Pancreas (tissue), 10 donors: ENCODE measurements at regions not wholly inside any gene's neighbourhood (a gene's known extent, or its start where the extent isn't known, plus 50 kb on each side); places are given as distances from the start of the nearest gene placed in this dataset.

ENCODE experiments used
- ATAC-seq, 4 donors: fragments of 200-7000 bp; cut with Tn5 transposase; one replicate each; pipeline versions ENCODE4 v1.8.0 to v1.9.1; 2020; ENCODE audit warnings: mild to moderate bottlenecking in 4 of 4, moderate library complexity in 4 of 4
- DNase-seq, 6 donors: peaks; one replicate each; pipeline ENCODE4 v3.0.0-alpha.2; 2020
- FAIRE-seq: peaks from 2 replicates; lab custom pipeline; 2012; peaks lifted over from hg19 to GRCh38; lab: Jason Lieb, UNC
- H3K27ac ChIP-seq, 4 donors: fragments of 200-600 bp; sonication (generic); 1 replicate in 3 of 4; 2 replicates in 1 of 4; pipeline versions ENCODE4 v1.5.0 to v1.8.0; 2020
- H3K27me3 ChIP-seq, 4 donors: fragments of 200-600 bp; one replicate each; pipeline ENCODE4 v1.8.0; 2021
- H3K36me3 ChIP-seq, 3 donors: fragments of 200-600 bp; sonication (generic) in 1 of 3; one replicate each; pipeline versions ENCODE4 v1.5.0 to v1.8.0; 2020 to 2021
- H3K4me1 ChIP-seq, 3 donors: fragments of 200-600 bp; one replicate each; pipeline ENCODE4 v1.8.0; 2021
- H3K4me3 ChIP-seq, 4 donors: fragments of 200-600 bp; sonication (generic) in 2 of 4; one replicate each; pipeline versions ENCODE4 v1.5.0 to v1.8.0; 2020 to 2021
- H3K9me3 ChIP-seq, 4 donors: fragments of 200-600 bp; one replicate each; pipeline ENCODE4 v1.8.0; 2021
- WGBS, 2 donors: extraction: QIAGEN DNeasy Blood & Tissue Kit; methylation state at CpG; one replicate each; pipeline ENCODE4 v1.1.7; 2013; 5-methylcytosine and 5-hydroxymethylcytosine counted together
- intact Hi-C, 3 donors: fragments of 100-400 bp; cut with DNase I; formaldehyde crosslinking; loops; one replicate each; pipeline versions ENCODE4 v1.11.1 to v1.14.2; 2022
- TF ChIP-seq, protein P1 (sequence below), 4 donors: fragments of 200-600 bp; sonication (generic) in 3 of 4; IDR thresholded peaks; one replicate each; pipeline versions ENCODE4 v1.5.0 to v1.8.0; 2021; ENCODE audit warnings: antibody characterized with exemption in 4 of 4
- donor health status: healthy with polysubstance abuse.
- donor health status: DM: no; HTN: no; CAD: no; lungs with moderate emphysema.
- donor health status: DM: no; HTN: no; CAD: no.
- donor health status: control.
- donor health status: control.
- donor health status: Bipolar disorder and iron deficiency.
- donor health status: DM: yes; HTN: yes; CAD: no.
- donor health status: DM: no; HTN: no; CAD: no.
- donor health status: DM: no; HTN: no; CAD: no.
- donor health status: DM: yes; HTN: yes; CAD: no.

GRCh38 chr1:38270849-38271633 is 224.4 kb upstream of the POU3F1 start:
- H3K4me1 ChIP-seq = no peaks in the 10 kb centered on the region
- H3K27me3 ChIP-seq = no peaks in the 10 kb centered on the region
- no peaks in the 10 kb centered on the region for H3K9me3 ChIP-seq
- TF ChIP-seq, protein P1, sequence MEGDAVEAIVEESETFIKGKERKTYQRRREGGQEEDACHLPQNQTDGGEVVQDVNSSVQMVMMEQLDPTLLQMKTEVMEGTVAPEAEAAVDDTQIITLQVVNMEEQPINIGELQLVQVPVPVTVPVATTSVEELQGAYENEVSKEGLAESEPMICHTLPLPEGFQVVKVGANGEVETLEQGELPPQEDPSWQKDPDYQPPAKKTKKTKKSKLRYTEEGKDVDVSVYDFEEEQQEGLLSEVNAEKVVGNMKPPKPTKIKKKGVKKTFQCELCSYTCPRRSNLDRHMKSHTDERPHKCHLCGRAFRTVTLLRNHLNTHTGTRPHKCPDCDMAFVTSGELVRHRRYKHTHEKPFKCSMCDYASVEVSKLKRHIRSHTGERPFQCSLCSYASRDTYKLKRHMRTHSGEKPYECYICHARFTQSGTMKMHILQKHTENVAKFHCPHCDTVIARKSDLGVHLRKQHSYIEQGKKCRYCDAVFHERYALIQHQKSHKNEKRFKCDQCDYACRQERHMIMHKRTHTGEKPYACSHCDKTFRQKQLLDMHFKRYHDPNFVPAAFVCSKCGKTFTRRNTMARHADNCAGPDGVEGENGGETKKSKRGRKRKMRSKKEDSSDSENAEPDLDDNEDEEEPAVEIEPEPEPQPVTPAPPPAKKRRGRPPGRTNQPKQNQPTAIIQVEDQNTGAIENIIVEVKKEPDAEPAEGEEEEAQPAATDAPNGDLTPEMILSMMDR (IDR thresholded peaks at IDR 0.05) = no peak
- DNase-seq (no peak), ATAC-seq (no peak), FAIRE-seq (no peak)
- intact Hi-C loops = no loop called here
- no peak overlapping the region for H3K4me3 ChIP-seq
- H3K36me3 ChIP-seq = no peaks in the 10 kb centered on the region
- no peak overlapping the region for H3K27ac ChIP-seq
- WGBS, 2 donors = 47 to 54% methylated on average over 12 of the region's 12 CpGs

DNA sequence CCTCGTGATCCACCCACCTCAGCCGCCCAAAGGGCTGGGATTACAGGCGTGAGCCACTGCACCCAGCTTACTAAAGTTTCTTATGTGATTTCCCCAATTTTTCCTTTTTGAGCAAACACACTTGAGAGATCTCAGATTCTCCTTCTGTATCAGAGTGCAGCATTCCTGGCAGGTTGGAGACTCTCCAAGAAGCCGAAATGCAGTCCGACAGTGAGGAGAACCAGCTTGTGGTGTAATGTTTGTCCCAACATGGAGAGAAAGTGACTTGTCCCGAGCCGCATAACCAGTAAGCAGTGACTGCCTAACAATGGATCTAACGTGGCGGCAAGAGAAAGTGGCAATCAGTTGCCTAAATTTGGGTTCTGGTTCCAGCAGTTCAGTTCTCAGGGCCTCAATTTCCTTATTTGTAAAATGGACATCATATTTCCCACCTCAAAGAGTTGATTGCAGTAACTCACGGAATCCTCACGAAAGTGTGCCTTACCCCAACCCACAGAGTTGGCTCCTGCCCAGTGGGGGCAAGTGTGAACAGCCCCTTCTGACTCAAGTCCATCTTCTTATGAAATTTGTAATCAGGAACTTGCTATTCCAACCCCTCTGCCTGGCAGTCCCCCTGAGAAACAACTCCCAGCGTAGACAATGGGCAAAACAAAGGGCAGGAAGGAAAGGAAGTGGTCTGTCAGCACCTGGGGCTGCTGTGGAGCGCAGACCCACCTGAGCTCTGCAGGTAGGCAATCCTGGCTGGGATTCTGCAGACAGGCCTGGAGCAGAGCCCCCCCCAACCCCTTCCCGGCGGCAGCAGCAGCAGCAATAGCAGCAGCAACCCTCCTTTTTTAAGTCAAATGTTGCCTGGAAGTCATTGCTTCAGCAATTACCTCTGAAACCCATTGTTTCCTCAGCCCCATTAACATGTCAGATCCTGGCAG is 223.6 kb upstream of the POU3F1 start:
- ATAC-seq (no peak), FAIRE-seq (no peak), DNase-seq (no peak)
- H3K4me1 ChIP-seq = no peaks in the 10 kb centered on the region
- intact Hi-C loops = no loop called here
- H3K9me3 ChIP-seq = no peaks in the 10 kb centered on the region
- TF ChIP-seq, protein P1 (IDR thresholded peaks at IDR 0.05) = no peak
- no peaks in the 10 kb centered on the region for H3K36me3 ChIP-seq
- no peak overlapping the region for H3K4me3 ChIP-seq
- 55 to 61% methylated on average over 15 of the region's 15 CpGs for WGBS, 2 donors
- no peaks in the 10 kb centered on the region for H3K27me3 ChIP-seq
- H3K27ac ChIP-seq = no peak overlapping the region

DNA sequence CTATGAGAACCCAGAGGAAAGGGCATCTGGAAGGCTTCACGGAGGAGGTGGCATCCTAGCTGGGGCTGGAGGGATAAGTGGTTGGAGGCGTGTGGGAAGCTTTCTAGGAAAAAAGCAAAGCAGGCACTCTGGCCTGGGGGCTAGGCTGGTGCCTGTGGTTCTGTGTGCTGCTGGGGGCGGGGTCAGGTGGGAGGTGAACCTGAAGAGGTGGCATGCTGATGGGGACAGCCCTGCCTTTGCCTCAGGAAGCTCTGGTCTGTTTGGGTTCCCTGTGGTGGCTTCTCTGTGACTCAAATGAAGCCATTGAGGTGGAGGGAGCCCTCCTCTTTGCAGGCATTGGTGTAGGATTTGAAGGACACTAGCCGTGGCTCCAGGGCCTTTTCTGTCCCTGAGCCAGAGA is 221.6 kb upstream of the POU3F1 start:
- Histone ChIP-seq H3K9me3 (no peaks in the 10 kb centered on the region), H3K27me3 (no peaks in the 10 kb centered on the region), H3K4me3 (no peak overlapping the region), H3K27ac (no peak overlapping the region), H3K4me1 (no peaks in the 10 kb centered on the region), H3K36me3 (no peaks in the 10 kb centered on the region)
- ATAC-seq (no peak), DNase-seq (no peak), FAIRE-seq (no peak)
- TF ChIP-seq, protein P1 (IDR thresholded peaks at IDR 0.05) = no peak
- 48 to 60% methylated on average over 4 of the region's 4 CpGs for WGBS, 2 donors
- intact Hi-C loops = no loop called here

- no peak overlapping the region for H3K27ac ChIP-seq
- TF ChIP-seq, protein P1 (IDR thresholded peaks at IDR 0.05) = no peak
- WGBS, 2 donors = 60 to 73% methylated on average over 7 of the region's 7 CpGs
- ATAC-seq (no peak), FAIRE-seq (no peak), DNase-seq (no peak)
- intact Hi-C loops = no loop called here
- no peaks in the 10 kb centered on the region for H3K36me3 ChIP-seq
- no peaks in the 10 kb centered on the region for H3K9me3 ChIP-seq
- H3K4me3 ChIP-seq = no peak overlapping the region
- no peaks in the 10 kb centered on the region for H3K27me3 ChIP-seq
- no peaks in the 10 kb centered on the region for H3K4me1 ChIP-seq
Observed at GRCh38 chr1:38267037-38268036, 220.7 kb upstream of the POU3F1 start.
